Smooth muscle cell (in vitro differentiated cells): ENCODE measurements at regions not wholly inside any gene's neighbourhood (a gene's known extent, or its start where the extent isn't known, plus 50 kb on each side); places are given as distances from the start of the nearest gene placed in this dataset.

Experiments used
- DNase-seq: peaks from one replicate; lab custom pipeline; 2025; ENCODE audit not compliant: unreplicated experiment; lab: John Stamatoyannopoulos, UW
- H2AFZ ChIP-seq: fragments of 200-600 bp; sonication (generic); 2 replicates; pipeline ENCODE4 v1.6.0; 2016; ENCODE audit warnings: antibody characterized with exemption, low read depth, mild to moderate bottlenecking
- H3F3A ChIP-seq: fragments of 200-600 bp; sonication (generic); 2 replicates; pipeline ENCODE4 v1.6.0; 2017; ENCODE audit warnings: antibody characterized with exemption, low read depth
- H3K27ac ChIP-seq: fragments of 200-600 bp; sonication (generic); 2 replicates; pipeline ENCODE4 v1.5.1; 2016; ENCODE audit warnings: low read depth, mild to moderate bottlenecking
- H3K27me3 ChIP-seq: fragments of 200-600 bp; sonication (generic); 2 replicates; pipeline ENCODE4 v1.6.1; 2016; ENCODE audit warnings: low read depth, mild to moderate bottlenecking
- H3K36me3 ChIP-seq: fragments of 200-600 bp; sonication (generic); 2 replicates; pipeline ENCODE4 v1.5.1; 2016; ENCODE audit warnings: low read depth
- H3K4me1 ChIP-seq: fragments of 200-600 bp; sonication (generic); 2 replicates; pipeline ENCODE4 v1.5.1; 2016; ENCODE audit warnings: low read depth
- H3K4me2 ChIP-seq: fragments of 200-600 bp; sonication (generic); 2 replicates; pipeline ENCODE4 v1.6.0; 2016; ENCODE audit warnings: mild to moderate bottlenecking
- H3K4me3 ChIP-seq: fragments of 200-600 bp; sonication (generic); 2 replicates; pipeline ENCODE4 v1.5.1; 2016; ENCODE audit warnings: mild to moderate bottlenecking
- H3K79me2 ChIP-seq: fragments of 200-600 bp; sonication (generic); 2 replicates; pipeline ENCODE4 v1.6.0; 2016; ENCODE audit warnings: low read depth, mild to moderate bottlenecking
- H3K9ac ChIP-seq: fragments of 200-600 bp; sonication (generic); 2 replicates; pipeline ENCODE4 v1.6.0; 2016; ENCODE audit warnings: low read depth
- H3K9me3 ChIP-seq: fragments of 200-600 bp; sonication (generic); replicated peaks from 2 replicates; pipeline ENCODE4 v1.5.1; 2016; ENCODE audit warnings: low read depth
- H4K20me1 ChIP-seq: fragments of 200-600 bp; sonication (generic); 2 replicates; pipeline ENCODE4 v1.6.0; 2016; ENCODE audit warnings: low read depth
- WGBS: methylation state at CpG from one replicate; pipeline ENCODE4 v1.1.7; 2016; ENCODE audit warnings: low lambda C conversion rate; 5-methylcytosine and 5-hydroxymethylcytosine counted together
- TF ChIP-seq, protein P1 (sequence below): fragments of 200-600 bp; sonication (generic); IDR thresholded peaks from 2 replicates; pipeline ENCODE4 v1.5.1; 2017; ENCODE audit warnings: borderline replicate concordance, mild to moderate bottlenecking, antibody characterized with exemption; ENCODE audit not compliant: insufficient read depth, poor library complexity, severe bottlenecking

DNA sequence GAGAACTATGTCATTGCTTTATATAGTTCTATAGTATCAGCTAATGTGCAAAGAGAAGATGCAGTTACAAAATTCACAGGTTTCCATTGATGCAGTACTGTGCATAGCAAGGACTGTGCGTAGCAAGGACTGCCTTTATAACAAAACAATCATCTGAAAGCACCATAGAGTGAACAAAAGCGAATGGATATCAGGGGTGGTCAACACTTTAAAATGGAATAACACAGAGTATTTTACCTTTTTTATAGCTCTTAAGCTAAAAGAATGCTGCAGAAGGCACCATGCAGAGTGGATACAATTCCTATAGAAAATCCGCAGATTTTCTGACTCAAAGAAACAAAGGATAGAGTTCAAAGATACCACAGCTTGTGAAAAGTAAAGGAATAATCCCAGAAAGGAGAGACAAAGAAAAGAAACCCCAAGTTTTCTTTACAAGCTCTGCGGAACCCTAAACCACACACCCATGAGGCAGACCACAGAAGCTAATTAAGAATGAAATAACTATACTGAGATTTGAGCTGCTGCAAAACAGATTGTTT is 229.9 kb upstream of the DTNA start:
- H3K9me3 ChIP-seq, result no peaks in the 10 kb centered on the region
- no peaks in the 10 kb centered on the region for H4K20me1 ChIP-seq
- DNase-seq, result no peak
- no peaks in the 10 kb centered on the region for H3K36me3 ChIP-seq
- peaks cover 3% of the 10 kb centered on the region for H3K4me1 ChIP-seq
- H3K9ac ChIP-seq, result no peak overlapping the region
- H3K4me2 ChIP-seq, result no peak overlapping the region
- no peak overlapping the region for H2AFZ ChIP-seq
- H3F3A ChIP-seq, result no peaks in the 10 kb centered on the region
- H3K27ac ChIP-seq, result no peak overlapping the region
- TF ChIP-seq, protein P1, sequence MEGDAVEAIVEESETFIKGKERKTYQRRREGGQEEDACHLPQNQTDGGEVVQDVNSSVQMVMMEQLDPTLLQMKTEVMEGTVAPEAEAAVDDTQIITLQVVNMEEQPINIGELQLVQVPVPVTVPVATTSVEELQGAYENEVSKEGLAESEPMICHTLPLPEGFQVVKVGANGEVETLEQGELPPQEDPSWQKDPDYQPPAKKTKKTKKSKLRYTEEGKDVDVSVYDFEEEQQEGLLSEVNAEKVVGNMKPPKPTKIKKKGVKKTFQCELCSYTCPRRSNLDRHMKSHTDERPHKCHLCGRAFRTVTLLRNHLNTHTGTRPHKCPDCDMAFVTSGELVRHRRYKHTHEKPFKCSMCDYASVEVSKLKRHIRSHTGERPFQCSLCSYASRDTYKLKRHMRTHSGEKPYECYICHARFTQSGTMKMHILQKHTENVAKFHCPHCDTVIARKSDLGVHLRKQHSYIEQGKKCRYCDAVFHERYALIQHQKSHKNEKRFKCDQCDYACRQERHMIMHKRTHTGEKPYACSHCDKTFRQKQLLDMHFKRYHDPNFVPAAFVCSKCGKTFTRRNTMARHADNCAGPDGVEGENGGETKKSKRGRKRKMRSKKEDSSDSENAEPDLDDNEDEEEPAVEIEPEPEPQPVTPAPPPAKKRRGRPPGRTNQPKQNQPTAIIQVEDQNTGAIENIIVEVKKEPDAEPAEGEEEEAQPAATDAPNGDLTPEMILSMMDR, result no peak
- no peaks in the 10 kb centered on the region for H3K79me2 ChIP-seq
- H3K4me3 ChIP-seq, result no peak overlapping the region
- WGBS, result 63% methylated on average over 4 of the region's 4 CpGs
- no peaks in the 10 kb centered on the region for H3K27me3 ChIP-seq

DNA sequence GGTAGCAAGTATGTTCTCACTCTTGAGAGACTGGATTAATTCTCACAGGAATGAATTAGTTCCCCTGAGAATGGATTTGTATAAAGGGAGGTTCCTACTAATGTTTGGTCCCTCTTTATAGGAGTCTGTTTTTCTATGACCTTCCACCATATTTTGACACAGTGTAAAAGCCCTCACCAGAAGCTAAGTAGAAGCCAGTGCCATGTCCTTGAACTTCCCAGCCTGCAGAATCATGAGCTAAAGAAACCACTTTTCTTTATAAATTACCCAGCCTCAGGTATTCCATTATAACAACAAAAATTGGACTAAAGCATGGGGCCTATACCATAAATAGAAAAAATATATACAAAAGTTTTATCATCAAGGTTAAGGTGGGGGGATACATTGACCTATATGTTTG is 227.9 kb upstream of the DTNA start:
- no peak for DNase-seq
- Histone ChIP-seq H3K36me3 (no peaks in the 10 kb centered on the region), H3K27me3 (no peaks in the 10 kb centered on the region), H3K4me2 (no peak overlapping the region), H4K20me1 (no peaks in the 10 kb centered on the region), H3K4me1 (peaks cover 3% of the 10 kb centered on the region), H3K9ac (no peak overlapping the region), H2AFZ (no peak overlapping the region), H3K79me2 (no peaks in the 10 kb centered on the region), H3K27ac (no peak overlapping the region), H3K9me3 (no peaks in the 10 kb centered on the region), H3F3A (no peaks in the 10 kb centered on the region), H3K4me3 (no peak overlapping the region)
- TF ChIP-seq, protein P1, result no peak

DNA sequence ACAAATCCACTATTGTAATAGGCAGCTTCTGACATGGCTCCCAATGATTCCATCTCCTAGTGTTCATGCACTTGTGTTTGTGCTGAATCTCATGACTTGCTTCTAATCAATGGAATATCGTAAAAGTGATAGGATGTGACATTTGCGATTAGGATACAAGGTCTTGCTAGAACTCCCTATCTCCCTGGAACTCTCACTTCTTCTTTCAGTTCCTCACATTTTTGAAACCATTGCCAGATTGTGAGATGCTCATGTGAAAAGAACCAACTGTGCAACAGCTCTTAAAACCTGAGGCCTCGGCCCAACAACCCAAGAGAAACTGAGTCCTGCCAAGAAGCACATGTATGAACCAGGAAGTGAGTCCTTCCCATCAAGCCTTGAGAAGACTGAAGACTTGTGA is 226.9 kb upstream of the DTNA start:
- Histone ChIP-seq H3K9me3 (no peaks in the 10 kb centered on the region), H3K4me3 (no peak overlapping the region), H3K9ac (no peak overlapping the region), H4K20me1 (no peaks in the 10 kb centered on the region), H3K4me2 (no peak overlapping the region), H3K27me3 (no peaks in the 10 kb centered on the region), H2AFZ (no peak overlapping the region), H3K4me1 (peaks cover 3% of the 10 kb centered on the region), H3K27ac (no peak overlapping the region), H3K79me2 (no peaks in the 10 kb centered on the region), H3K36me3 (no peaks in the 10 kb centered on the region), H3F3A (no peaks in the 10 kb centered on the region)
- no peak for DNase-seq
- TF ChIP-seq, protein P1, result no peak
- WGBS, result 73% methylated on average over 3 of the region's 3 CpGs

DNA sequence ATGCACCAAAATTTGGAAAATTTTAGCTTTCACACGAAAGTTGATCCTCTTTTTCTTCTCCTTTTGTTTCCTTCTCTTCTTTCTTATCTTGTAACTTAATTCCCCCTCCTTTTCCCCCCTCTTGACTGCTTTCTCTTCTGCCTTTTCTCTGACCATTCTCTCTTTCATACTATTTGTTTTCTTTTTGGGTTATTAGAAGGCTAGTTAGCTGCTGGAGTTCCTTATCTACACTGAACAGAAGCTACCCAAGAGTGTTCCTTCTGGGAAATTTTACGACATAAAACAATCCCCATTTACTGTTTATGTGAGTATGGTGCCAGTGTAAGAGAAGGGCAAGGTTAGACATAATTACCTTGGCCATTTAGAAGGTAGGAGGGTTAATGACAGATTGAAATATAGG is 218.4 kb upstream of the DTNA start:
- peaks cover 5% of the 10 kb centered on the region for H3K4me1 ChIP-seq
- no peak overlapping the region for H2AFZ ChIP-seq
- no peaks in the 10 kb centered on the region for H3F3A ChIP-seq
- TF ChIP-seq, protein P1, result no peak
- no peaks in the 10 kb centered on the region for H3K36me3 ChIP-seq
- H3K4me3 ChIP-seq, result no peak overlapping the region
- peaks cover 18% of the 10 kb centered on the region for H3K27me3 ChIP-seq
- H3K4me2 ChIP-seq, result no peak overlapping the region
- no peaks in the 10 kb centered on the region for H3K9me3 ChIP-seq
- 23% methylated on average over 2 of the region's 2 CpGs for WGBS
- H4K20me1 ChIP-seq, result no peaks in the 10 kb centered on the region
- no peak for DNase-seq
- H3K9ac ChIP-seq, result no peak overlapping the region
- no peak overlapping the region for H3K27ac ChIP-seq
- no peaks in the 10 kb centered on the region for H3K79me2 ChIP-seq
